PC-3 (cell line): ENCODE measurements at regions not wholly inside any gene's neighbourhood (a gene's known extent, or its start where the extent isn't known, plus 50 kb on each side); places are given as distances from the start of the nearest gene placed in this dataset.

Experiments
- ATAC-seq: fragments of 200-7000 bp; cut with Tn5 transposase; 2 replicates; pipeline ENCODE4 v1.9.1; 2020; ENCODE audit warnings: mild to moderate bottlenecking, moderate library complexity
- BruUV-seq: library from RNA; stranded (reverse); fragments of 400-500 nt; replicated peaks from 2 replicates; lab custom pipeline; 2021; lab: Mats Ljungman, UMichigan
- CTCF ChIA-PET: fragments of 300-600 bp; sonication (Branson Sonifier 250); formaldehyde crosslinking; loops from one replicate; lab custom pipeline; 2022; ENCODE audit warnings: antibody characterized with exemption; lab: Charles Lee
- POLR2A ChIA-PET: fragments of 300-600 bp; sonication (Branson Sonifier 250); formaldehyde crosslinking; loops from one replicate; lab custom pipeline; 2022; ENCODE audit warnings: antibody characterized with exemption; ENCODE audit not compliant: unreplicated experiment; lab: Charles Lee
- DNase-seq: peaks from one replicate; pipeline ENCODE4 v3.0.0-alpha.2; 2015
- H2AFZ ChIP-seq: fragments of 300-600 bp; sonication (generic); 2 replicates; pipeline ENCODE4 v1.6.0; 2016; ENCODE audit warnings: antibody characterized with exemption, low read length
- H3F3A ChIP-seq: fragments of 300-600 bp; sonication (generic); one replicate; pipeline ENCODE4 v1.6.0; 2017; ENCODE audit warnings: antibody characterized with exemption, low read length, control low read depth, mild to moderate bottlenecking; ENCODE audit not compliant: unreplicated experiment
- H3K27ac ChIP-seq: fragments of 300-600 bp; sonication (generic); 2 replicates; pipeline ENCODE4 v1.5.1; 2016; ENCODE audit warnings: mild to moderate bottlenecking, low read length
- H3K27me3 ChIP-seq: fragments of 300-600 bp; sonication (generic); 2 replicates; pipeline ENCODE4 v1.6.1; 2016; ENCODE audit warnings: low read length, mixed read lengths
- H3K36me3 ChIP-seq: fragments of 300-600 bp; sonication (generic); 2 replicates; pipeline ENCODE4 v1.6.1; 2016; ENCODE audit warnings: low read depth, mixed run types, low read length, mixed read lengths
- H3K4me1 ChIP-seq: fragments of 300-600 bp; sonication (generic); 2 replicates; pipeline ENCODE4 v1.5.1; 2016; ENCODE audit warnings: low read length; ENCODE audit not compliant: insufficient read depth
- H3K4me2 ChIP-seq: fragments of 300-600 bp; sonication (generic); 2 replicates; pipeline ENCODE4 v1.6.0; 2016; ENCODE audit warnings: low read length
- H3K4me3 ChIP-seq: fragments of 300-600 bp; sonication (generic); 2 replicates; pipeline ENCODE4 v1.5.1; 2016; ENCODE audit warnings: mild to moderate bottlenecking, low read length, mixed read lengths
- H3K79me2 ChIP-seq: fragments of 300-600 bp; sonication (generic); 2 replicates; pipeline ENCODE4 v1.6.1; 2017; ENCODE audit warnings: low read length, mixed read lengths
- H3K9ac ChIP-seq: fragments of 300-600 bp; sonication (generic); 2 replicates; pipeline ENCODE4 v1.6.0; 2016; ENCODE audit warnings: mild to moderate bottlenecking, low read length
- H3K9me2 ChIP-seq: fragments of 300-600 bp; sonication (generic); replicated peaks from 2 replicates; pipeline ENCODE4 v1.6.1; 2016; ENCODE audit warnings: mixed run types, low read length, mixed read lengths
- H3K9me3 ChIP-seq: fragments of 300-600 bp; sonication (generic); 2 replicates; pipeline ENCODE4 v1.6.1; 2016; ENCODE audit warnings: low read length, mixed read lengths
- H4K20me1 ChIP-seq: fragments of 300-600 bp; sonication (generic); 2 replicates; pipeline ENCODE4 v1.6.1; 2016; ENCODE audit warnings: low read length, mixed read lengths
- CTCF ChIP-seq: fragments of 300-600 bp; sonication (generic); conservative IDR thresholded peaks from 2 replicates; pipeline ENCODE4 v1.5.1; 2017; ENCODE audit warnings: antibody characterized with exemption, low read depth, mild to moderate bottlenecking, low read length
- EZH2 ChIP-seq: fragments of 300-600 bp; sonication (generic); IDR thresholded peaks from one replicate; pipeline ENCODE4 v1.6.1; 2017; ENCODE audit warnings: antibody characterized with exemption, mild to moderate bottlenecking, low read length; ENCODE audit not compliant: unreplicated experiment
- EZH2phosphoT487 ChIP-seq: fragments of 300-600 bp; sonication (generic); IDR thresholded peaks from 2 replicates; pipeline ENCODE4 v1.6.1; 2018; ENCODE audit warnings: mild to moderate bottlenecking, antibody characterized with exemption, low read length, borderline replicate concordance
- intact Hi-C: fragments of 100-400 bp; cut with micrococcal nuclease; formaldehyde crosslinking; loops from 2 replicates; pipeline ENCODE4 v1.9.0; 2023

- no TSS peak for BruUV-seq
- no peaks in the 10 kb centered on the region for H4K20me1 ChIP-seq
Observed at GRCh38 chr5:7039074-7039473, 325.8 kb downstream of the TENT4A start.

GRCh38 chr5:7040111-7040510, 326.9 kb downstream of the TENT4A start:
- Histone ChIP-seq H3K27me3 (peaks cover 48% of the 10 kb centered on the region), H3F3A (no peaks in the 10 kb centered on the region), H3K9me2 (no peaks in the 10 kb centered on the region), H3K79me2 (no peaks in the 10 kb centered on the region), H2AFZ (no peak overlapping the region), H3K4me1 (no peaks in the 10 kb centered on the region), H3K4me2 (no peak overlapping the region), H3K9ac (no peak overlapping the region), H3K36me3 (no peaks in the 10 kb centered on the region), H4K20me1 (no peaks in the 10 kb centered on the region), H3K4me3 (no peak overlapping the region), H3K27ac (no peak overlapping the region), H3K9me3 (no peaks in the 10 kb centered on the region)
- TF ChIP-seq CTCF, result no peak
- no peak for TF ChIP-seq EZH2
- no peak for TF ChIP-seq EZH2phosphoT487
- ChIA-PET POLR2A (no interaction called here), CTCF (no interaction called here)
- ATAC-seq (no peak), DNase-seq (no peak)
- BruUV-seq, result no TSS peak
- intact Hi-C loops, result no loop called here

More at GRCh38 chr5:7039074-7039473, 325.8 kb downstream of the TENT4A start:
- H3K27me3 ChIP-seq, result peaks cover 37% of the 10 kb centered on the region
- H3K9me3 ChIP-seq, result no peaks in the 10 kb centered on the region
- intact Hi-C loops, result no loop called here
- DNase-seq (peak; percentile 35), ATAC-seq (no peak)
- H3K4me2 ChIP-seq, result no peak overlapping the region
- no peak overlapping the region for H3K27ac ChIP-seq
- H3K9me2 ChIP-seq, result no peaks in the 10 kb centered on the region
- TF ChIP-seq EZH2 (no peak), CTCF (no peak), EZH2phosphoT487 (no peak)
- no peak overlapping the region for H3K9ac ChIP-seq
- no peaks in the 10 kb centered on the region for H3K79me2 ChIP-seq
- ChIA-PET CTCF (no interaction called here), POLR2A (no interaction called here)
- no peak overlapping the region for H2AFZ ChIP-seq
- H3K4me1 ChIP-seq, result no peaks in the 10 kb centered on the region
- H3F3A ChIP-seq, result no peaks in the 10 kb centered on the region
- H3K36me3 ChIP-seq, result no peaks in the 10 kb centered on the region
- H3K4me3 ChIP-seq, result no peak overlapping the region

GRCh38 chr5:7043797-7044196, 330.6 kb downstream of the TENT4A start:
- no peak for TF ChIP-seq CTCF
- no peak for TF ChIP-seq EZH2phosphoT487
- TF ChIP-seq EZH2, result no peak
- Histone ChIP-seq H3K4me2 (no peak overlapping the region), H2AFZ (no peak overlapping the region), H3K9me3 (no peaks in the 10 kb centered on the region), H3K79me2 (no peaks in the 10 kb centered on the region), H3K36me3 (no peaks in the 10 kb centered on the region), H4K20me1 (no peaks in the 10 kb centered on the region), H3K4me3 (no peak overlapping the region), H3K9me2 (no peaks in the 10 kb centered on the region), H3F3A (no peaks in the 10 kb centered on the region), H3K4me1 (no peaks in the 10 kb centered on the region), H3K9ac (no peak overlapping the region), H3K27ac (no peak overlapping the region), H3K27me3 (peaks cover 53% of the 10 kb centered on the region)
- ChIA-PET CTCF (no interaction called here), POLR2A (no interaction called here)
- DNase-seq (no peak), ATAC-seq (no peak)
- intact Hi-C loops, result no loop called here
- BruUV-seq, result no TSS peak
